ENCODE measurements at regions not wholly inside any gene's neighbourhood (a gene's known extent, or its start where the extent isn't known, plus 50 kb on each side); places are given as distances from the start of the nearest gene placed in this dataset.
"Not testable (repeated sequence)": the region's sequence is repeated elsewhere in the genome, so short reads cannot be mapped to it uniquely, and the experiment has no call there.

- not testable (repeated sequence) for TF ChIP-seq POLR2A (IDR thresholded peaks at IDR 0.05; ENCODE audit: low read length); GATA1 (IDR thresholded peaks at IDR 0.05; ENCODE audit: low read depth, low read length)
Measured at GRCh38 chr21:27872411-27872810, 905.5 kb upstream of the ADAMTS5 start.
